ENCODE measurements at regions not wholly inside any gene's neighbourhood (a gene's known extent, or its start where the extent isn't known, plus 50 kb on each side); places are given as distances from the start of the nearest gene placed in this dataset.

DNA sequence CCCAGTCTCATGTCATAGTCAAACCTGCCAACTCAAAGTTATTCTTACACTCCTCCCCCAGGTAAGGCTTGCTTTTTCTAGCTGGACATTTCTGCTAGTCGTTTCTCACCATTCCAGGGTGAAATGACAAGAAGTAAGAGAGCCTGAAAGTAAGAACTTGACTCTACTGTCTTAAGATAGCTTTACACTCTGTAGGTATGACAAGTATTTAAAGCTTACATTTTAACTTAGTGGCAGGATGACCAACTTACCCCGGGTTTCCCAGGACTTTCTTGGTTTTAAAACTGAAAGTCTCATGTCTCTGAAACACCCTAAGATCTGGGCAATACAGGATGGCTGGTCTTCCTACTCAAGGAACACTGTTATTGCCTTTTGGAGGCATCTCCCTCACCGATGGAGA, 67.5 kb upstream of the PIK3R1 start:
- H3K4me3 ChIP-seq (ENCODE audit: control insufficient read depth, low read depth, low read length), result no peak overlapping the region
- no peak for DNase-seq (ENCODE audit: low read depth)
- TF ChIP-seq, protein P1, sequence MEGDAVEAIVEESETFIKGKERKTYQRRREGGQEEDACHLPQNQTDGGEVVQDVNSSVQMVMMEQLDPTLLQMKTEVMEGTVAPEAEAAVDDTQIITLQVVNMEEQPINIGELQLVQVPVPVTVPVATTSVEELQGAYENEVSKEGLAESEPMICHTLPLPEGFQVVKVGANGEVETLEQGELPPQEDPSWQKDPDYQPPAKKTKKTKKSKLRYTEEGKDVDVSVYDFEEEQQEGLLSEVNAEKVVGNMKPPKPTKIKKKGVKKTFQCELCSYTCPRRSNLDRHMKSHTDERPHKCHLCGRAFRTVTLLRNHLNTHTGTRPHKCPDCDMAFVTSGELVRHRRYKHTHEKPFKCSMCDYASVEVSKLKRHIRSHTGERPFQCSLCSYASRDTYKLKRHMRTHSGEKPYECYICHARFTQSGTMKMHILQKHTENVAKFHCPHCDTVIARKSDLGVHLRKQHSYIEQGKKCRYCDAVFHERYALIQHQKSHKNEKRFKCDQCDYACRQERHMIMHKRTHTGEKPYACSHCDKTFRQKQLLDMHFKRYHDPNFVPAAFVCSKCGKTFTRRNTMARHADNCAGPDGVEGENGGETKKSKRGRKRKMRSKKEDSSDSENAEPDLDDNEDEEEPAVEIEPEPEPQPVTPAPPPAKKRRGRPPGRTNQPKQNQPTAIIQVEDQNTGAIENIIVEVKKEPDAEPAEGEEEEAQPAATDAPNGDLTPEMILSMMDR (IDR thresholded peaks at IDR 0.05; ENCODE audit: control insufficient read depth, insufficient read depth, low read depth, low read length, missing control alignments), result no peak

DNA sequence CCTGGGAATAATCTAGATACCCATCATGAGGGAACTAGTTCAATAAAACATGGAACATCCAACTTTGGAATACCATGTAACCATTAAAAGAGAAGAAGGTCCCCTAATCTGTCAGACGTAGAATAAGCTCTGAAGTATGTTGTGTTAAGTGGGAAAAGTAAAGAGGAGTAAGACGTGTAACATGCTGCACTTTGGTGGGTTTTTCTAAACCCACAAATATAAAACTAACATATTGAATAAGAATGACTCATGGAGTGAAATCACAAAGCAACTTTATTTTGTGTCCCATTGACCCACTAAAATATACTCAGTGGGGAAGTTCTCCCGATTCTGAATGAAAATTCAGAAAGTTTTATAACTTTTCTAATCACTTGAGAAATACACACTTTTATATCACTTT, 67.9 kb upstream of the PIK3R1 start:
- no peak for DNase-seq (ENCODE audit: low read depth)
- TF ChIP-seq, protein P1 (IDR thresholded peaks at IDR 0.05; ENCODE audit: control insufficient read depth, insufficient read depth, low read depth, low read length, missing control alignments), result no peak
- no peak overlapping the region for H3K4me3 ChIP-seq (ENCODE audit: control insufficient read depth, low read depth, low read length)

- H3K4me3 ChIP-seq (ENCODE audit: control insufficient read depth, low read depth, low read length), result no peak overlapping the region
Observed at GRCh38 chr5:68141494-68141893, 74.1 kb upstream of the PIK3R1 start.

DNA sequence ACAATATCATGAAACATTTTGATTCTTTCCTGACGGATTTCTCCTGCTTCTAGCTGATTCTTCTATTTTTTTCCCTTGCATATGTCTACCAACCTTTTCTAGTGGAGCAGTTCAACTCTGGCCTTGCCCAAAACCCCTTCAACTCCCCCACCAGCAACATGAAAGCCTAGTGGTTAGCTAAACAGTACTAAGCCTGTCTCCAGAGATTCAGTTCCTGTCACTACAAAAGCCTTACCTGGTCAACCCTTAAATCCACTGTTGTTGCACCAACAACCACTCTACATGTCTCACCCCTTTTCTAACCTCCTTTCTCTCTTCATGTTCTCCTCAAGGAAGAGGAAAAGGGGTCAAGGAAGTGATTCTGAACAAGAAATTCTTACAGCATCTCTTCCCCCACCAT, 74.8 kb upstream of the PIK3R1 start:
- TF ChIP-seq, protein P1 (IDR thresholded peaks at IDR 0.05; ENCODE audit: control insufficient read depth, insufficient read depth, low read depth, low read length, missing control alignments), result no peak
- no peak overlapping the region for H3K4me3 ChIP-seq (ENCODE audit: control insufficient read depth, low read depth, low read length)
- no peak for DNase-seq (ENCODE audit: low read depth)

More at GRCh38 chr5:68141494-68141893, 74.1 kb upstream of the PIK3R1 start:
- TF ChIP-seq, protein P1 (IDR thresholded peaks at IDR 0.05; ENCODE audit: control insufficient read depth, insufficient read depth, low read depth, low read length, missing control alignments), result no peak
- DNase-seq (ENCODE audit: low read depth), result no peak

- DNase-seq (ENCODE audit: low read depth), result no peak
- no peak overlapping the region for H3K4me3 ChIP-seq (ENCODE audit: control insufficient read depth, low read depth, low read length)
- TF ChIP-seq, protein P1 (IDR thresholded peaks at IDR 0.05; ENCODE audit: control insufficient read depth, insufficient read depth, low read depth, low read length, missing control alignments), result no peak
Observed at GRCh38 chr5:68139611-68140441, 75.7 kb upstream of the PIK3R1 start.

DNA sequence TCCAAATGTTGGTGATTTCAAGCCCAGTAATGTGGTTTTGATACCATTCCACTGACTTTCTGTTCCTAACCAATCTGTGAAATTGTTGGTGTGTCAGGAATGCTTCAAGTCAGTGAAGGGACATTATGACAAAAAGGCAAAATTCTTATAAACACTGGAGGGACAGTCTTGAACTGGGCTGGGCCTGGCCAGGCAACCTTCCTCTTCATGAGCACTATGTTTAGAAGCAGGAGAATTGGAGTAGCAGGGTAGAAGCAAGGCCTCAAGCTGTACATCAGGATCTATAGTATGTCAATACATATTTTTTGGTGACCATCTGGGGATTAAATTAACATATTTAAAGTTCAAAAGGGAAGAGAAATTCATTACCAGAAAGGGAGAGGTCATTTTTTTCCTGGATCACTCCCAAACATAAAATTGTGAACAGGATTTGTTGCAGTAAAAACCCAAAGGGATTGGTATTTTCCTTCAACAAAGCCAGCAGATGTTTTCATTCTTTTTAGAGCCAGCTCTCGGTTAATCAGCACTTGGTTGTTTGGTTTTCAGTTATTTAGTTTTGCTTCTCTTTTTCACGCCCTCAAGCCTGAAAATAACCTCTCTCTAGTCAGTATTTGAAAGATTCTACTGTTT, 77.9 kb upstream of the PIK3R1 start:
- TF ChIP-seq, protein P1 (IDR thresholded peaks at IDR 0.05; ENCODE audit: control insufficient read depth, insufficient read depth, low read depth, low read length, missing control alignments), result no peak
- peak; percentile 50 for DNase-seq (ENCODE audit: low read depth)
- H3K4me3 ChIP-seq (ENCODE audit: control insufficient read depth, low read depth, low read length), result no peak overlapping the region

Measured in AG09309 (cell line).